ENCODE measurements at regions not wholly inside any gene's neighbourhood (a gene's known extent, or its start where the extent isn't known, plus 50 kb on each side); places are given as distances from the start of the nearest gene placed in this dataset.

DNA sequence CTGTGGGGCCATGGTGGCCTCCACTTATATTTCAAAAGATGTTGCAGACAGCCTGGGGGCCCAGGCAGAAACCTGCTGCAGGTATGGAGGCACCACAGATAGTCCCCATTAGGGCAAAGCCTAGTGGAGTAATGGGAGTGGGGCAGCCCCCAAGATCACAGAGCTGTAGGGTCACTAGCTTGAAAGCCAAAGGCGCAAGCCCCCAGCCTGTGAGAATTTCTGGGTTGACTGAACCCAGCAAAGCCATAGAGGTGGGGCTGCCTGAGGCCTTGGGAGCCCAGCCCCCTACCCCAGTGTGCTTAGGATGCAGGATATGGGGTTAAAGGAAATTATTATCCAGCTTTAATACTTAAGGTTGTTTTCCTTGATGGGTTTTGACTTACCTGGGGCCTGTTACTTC is 165.3 kb upstream of the FBN2 start:
- DNase-seq (ENCODE audit: extremely low spot score, unreplicated experiment): no peak
- Mint-ChIP-seq H3K9me3 (ENCODE audit: unreplicated experiment) (peaks cover 4% of the 10 kb centered on the region), H3K27me3 (ENCODE audit: unreplicated experiment) (peaks cover 5% of the 10 kb centered on the region), H3K36me3 (ENCODE audit: unreplicated experiment) (no peaks in the 10 kb centered on the region), H3K4me3 (ENCODE audit: unreplicated experiment) (no peak overlapping the region), H3K27ac (ENCODE audit: unreplicated experiment) (no peak overlapping the region), H3K4me1 (ENCODE audit: unreplicated experiment) (no peaks in the 10 kb centered on the region)
- TF ChIP-seq, protein P1, sequence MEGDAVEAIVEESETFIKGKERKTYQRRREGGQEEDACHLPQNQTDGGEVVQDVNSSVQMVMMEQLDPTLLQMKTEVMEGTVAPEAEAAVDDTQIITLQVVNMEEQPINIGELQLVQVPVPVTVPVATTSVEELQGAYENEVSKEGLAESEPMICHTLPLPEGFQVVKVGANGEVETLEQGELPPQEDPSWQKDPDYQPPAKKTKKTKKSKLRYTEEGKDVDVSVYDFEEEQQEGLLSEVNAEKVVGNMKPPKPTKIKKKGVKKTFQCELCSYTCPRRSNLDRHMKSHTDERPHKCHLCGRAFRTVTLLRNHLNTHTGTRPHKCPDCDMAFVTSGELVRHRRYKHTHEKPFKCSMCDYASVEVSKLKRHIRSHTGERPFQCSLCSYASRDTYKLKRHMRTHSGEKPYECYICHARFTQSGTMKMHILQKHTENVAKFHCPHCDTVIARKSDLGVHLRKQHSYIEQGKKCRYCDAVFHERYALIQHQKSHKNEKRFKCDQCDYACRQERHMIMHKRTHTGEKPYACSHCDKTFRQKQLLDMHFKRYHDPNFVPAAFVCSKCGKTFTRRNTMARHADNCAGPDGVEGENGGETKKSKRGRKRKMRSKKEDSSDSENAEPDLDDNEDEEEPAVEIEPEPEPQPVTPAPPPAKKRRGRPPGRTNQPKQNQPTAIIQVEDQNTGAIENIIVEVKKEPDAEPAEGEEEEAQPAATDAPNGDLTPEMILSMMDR (IDR thresholded peaks at IDR 0.05): no peak

GRCh38 chr5:128706269-128706668 is 168.2 kb upstream of the FBN2 start:
- Mint-ChIP-seq H3K4me3 (ENCODE audit: unreplicated experiment) (no peak overlapping the region), H3K36me3 (ENCODE audit: unreplicated experiment) (no peaks in the 10 kb centered on the region), H3K9me3 (ENCODE audit: unreplicated experiment) (peaks cover 4% of the 10 kb centered on the region), H3K27ac (ENCODE audit: unreplicated experiment) (no peak overlapping the region), H3K4me1 (ENCODE audit: unreplicated experiment) (no peaks in the 10 kb centered on the region), H3K27me3 (ENCODE audit: unreplicated experiment) (peaks cover 2% of the 10 kb centered on the region)
- DNase-seq (ENCODE audit: extremely low spot score, unreplicated experiment): no peak
- TF ChIP-seq, protein P1 (IDR thresholded peaks at IDR 0.05): no peak

DNA sequence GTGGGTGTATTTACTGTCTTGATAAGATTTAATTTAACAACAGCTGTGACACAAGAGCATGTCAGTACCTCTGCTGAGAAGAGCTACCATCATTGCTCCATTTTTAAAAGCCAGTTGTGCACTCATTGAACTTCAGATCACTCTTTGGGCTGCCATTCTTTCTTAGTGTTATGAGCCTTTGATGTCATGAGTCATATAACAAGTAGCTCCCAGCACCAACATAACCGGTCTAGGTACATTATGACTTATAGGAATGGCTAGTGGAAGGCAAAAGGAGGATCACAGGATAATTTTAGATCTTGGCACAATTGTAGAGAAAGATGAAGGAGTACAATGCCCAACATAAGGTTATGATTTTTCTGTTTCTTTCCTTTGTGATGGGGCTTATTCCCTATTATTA is 170.8 kb upstream of the FBN2 start:
- Mint-ChIP-seq H3K27ac (ENCODE audit: unreplicated experiment) (no peak overlapping the region), H3K9me3 (ENCODE audit: unreplicated experiment) (peaks cover 10% of the 10 kb centered on the region), H3K4me3 (ENCODE audit: unreplicated experiment) (no peak overlapping the region), H3K4me1 (ENCODE audit: unreplicated experiment) (no peaks in the 10 kb centered on the region), H3K36me3 (ENCODE audit: unreplicated experiment) (no peaks in the 10 kb centered on the region), H3K27me3 (ENCODE audit: unreplicated experiment) (peaks cover 2% of the 10 kb centered on the region)
- DNase-seq (ENCODE audit: extremely low spot score, unreplicated experiment): no peak
- TF ChIP-seq, protein P1 (IDR thresholded peaks at IDR 0.05): no peak

- TF ChIP-seq, protein P1 (IDR thresholded peaks at IDR 0.05): no peak
- Mint-ChIP-seq H3K27ac (ENCODE audit: unreplicated experiment) (no peak overlapping the region), H3K36me3 (ENCODE audit: unreplicated experiment) (no peaks in the 10 kb centered on the region), H3K9me3 (ENCODE audit: unreplicated experiment) (peaks cover 10% of the 10 kb centered on the region), H3K27me3 (ENCODE audit: unreplicated experiment) (peaks cover 6% of the 10 kb centered on the region), H3K4me3 (ENCODE audit: unreplicated experiment) (no peak overlapping the region), H3K4me1 (ENCODE audit: unreplicated experiment) (no peaks in the 10 kb centered on the region)
- no peak for DNase-seq (ENCODE audit: extremely low spot score, unreplicated experiment)
These were observed 173.2 kb upstream of the FBN2 start for GRCh38 chr5:128711216-128711615.

GRCh38 chr5:128714551-128714950 is 176.5 kb upstream of the FBN2 start:
- no peaks in the 10 kb centered on the region for H3K36me3 Mint-ChIP-seq (ENCODE audit: unreplicated experiment)
- no peak overlapping the region for H3K4me3 Mint-ChIP-seq (ENCODE audit: unreplicated experiment)
- no peak overlapping the region for H3K27ac Mint-ChIP-seq (ENCODE audit: unreplicated experiment)
- no peak for DNase-seq (ENCODE audit: extremely low spot score, unreplicated experiment)
- TF ChIP-seq, protein P1 (IDR thresholded peaks at IDR 0.05): no peak
- no peaks in the 10 kb centered on the region for H3K4me1 Mint-ChIP-seq (ENCODE audit: unreplicated experiment)
- H3K27me3 Mint-ChIP-seq (ENCODE audit: unreplicated experiment): peaks cover 9% of the 10 kb centered on the region
- peaks cover 6% of the 10 kb centered on the region for H3K9me3 Mint-ChIP-seq (ENCODE audit: unreplicated experiment)
